Activated CD4-positive, alpha-beta T cell treated with anti-CD3 and anti-CD28 coated beads, Interleukin-2, amount 10 ng/mL, durations not matched to agents 7 days and 5 days (primary cell): ENCODE measurements at regions not wholly inside any gene's neighbourhood (a gene's known extent, or its start where the extent isn't known, plus 50 kb on each side); places are given as distances from the start of the nearest gene placed in this dataset. TPM values are rescaled to one million over a fixed set of nuclear protein-coding genes. Genes with fewer than 3 reads are reported as not detected.

Source experiments
- CTCF ChIA-PET: fragments of 350-600 bp; sonication (Branson Sonifier 250); formaldehyde crosslinking; loops from one replicate; lab custom pipeline; 2021; ENCODE audit warnings: antibody characterized with exemption; lab: Charles Lee
- POLR2A ChIA-PET: fragments of 350-600 bp; sonication (Branson Sonifier 250); formaldehyde crosslinking; loops from one replicate; lab custom pipeline; 2021; ENCODE audit warnings: antibody characterized with exemption; lab: Charles Lee
- DNase-seq: peaks from one replicate; pipeline ENCODE4 v3.0.0-alpha.2; 2020
- H3K27ac Mint-ChIP-seq: one replicate; pipeline ENCODE4 v1.8.0; 2021; ENCODE audit warnings: mild to moderate bottlenecking, moderate library complexity, mixed read lengths
- H3K27me3 Mint-ChIP-seq: one replicate; pipeline ENCODE4 v1.8.0; 2021; ENCODE audit warnings: mixed read lengths
- H3K36me3 Mint-ChIP-seq: one replicate; pipeline ENCODE4 v1.8.0; 2021; ENCODE audit warnings: low read depth, mixed read lengths
- H3K4me1 Mint-ChIP-seq: one replicate; pipeline ENCODE4 v1.8.0; 2021; ENCODE audit warnings: mixed read lengths
- H3K4me3 Mint-ChIP-seq: one replicate; pipeline ENCODE4 v1.8.0; 2021; ENCODE audit warnings: mild to moderate bottlenecking, moderate library complexity, mixed read lengths
- H3K9me3 Mint-ChIP-seq: one replicate; pipeline ENCODE4 v1.8.0; 2021; ENCODE audit warnings: mixed read lengths
- microRNA-seq: library from miRNA; unstranded; fragments of <30 nt; microRNA quantifications from one replicate; pipeline ENCODE4 v1.2.0, GENCODE V29; 2021; ENCODE audit warnings: borderline microRNAs expressed, borderline replicate concordance

GRCh38 chr4:182177166-182177565, 66.0 kb upstream of the TENM3 start:
- DNase-seq, result no peak
- ChIA-PET POLR2A (no interaction called here), CTCF (no interaction called here)
- Mint-ChIP-seq H3K9me3 (no peaks in the 10 kb centered on the region), H3K27me3 (no peaks in the 10 kb centered on the region), H3K4me1 (no peaks in the 10 kb centered on the region), H3K36me3 (no peaks in the 10 kb centered on the region), H3K4me3 (no peak overlapping the region), H3K27ac (no peak overlapping the region)

GRCh38 chr4:182179105-182179504, 64.1 kb upstream of the TENM3 start:
- CTCF ChIA-PET, result no interaction called here
- DNase-seq, result no peak
- no peaks in the 10 kb centered on the region for H3K9me3 Mint-ChIP-seq
- POLR2A ChIA-PET, result no interaction called here
- no peaks in the 10 kb centered on the region for H3K4me1 Mint-ChIP-seq
- H3K27me3 Mint-ChIP-seq, result no peaks in the 10 kb centered on the region
- H3K27ac Mint-ChIP-seq, result no peak overlapping the region
- H3K4me3 Mint-ChIP-seq, result no peak overlapping the region
- H3K36me3 Mint-ChIP-seq, result no peaks in the 10 kb centered on the region

- ChIA-PET CTCF (no interaction called here), POLR2A (no interaction called here)
- Mint-ChIP-seq H3K27ac (no peak overlapping the region), H3K9me3 (no peaks in the 10 kb centered on the region), H3K4me3 (no peak overlapping the region), H3K4me1 (no peaks in the 10 kb centered on the region), H3K27me3 (no peaks in the 10 kb centered on the region), H3K36me3 (no peaks in the 10 kb centered on the region)
- DNase-seq, result no peak
Observed at GRCh38 chr4:182179751-182180150, 63.5 kb upstream of the TENM3 start.

- no peak overlapping the region for H3K4me3 Mint-ChIP-seq
- ChIA-PET CTCF (interaction anchor here (1.6 kb wide), 1 partner anchor 12 kb away, joined by 4 read pairs; no protein-coding TSS in a partner anchor), POLR2A (no interaction called here)
- no peaks in the 10 kb centered on the region for H3K27me3 Mint-ChIP-seq
- no peaks in the 10 kb centered on the region for H3K9me3 Mint-ChIP-seq
- no peak for DNase-seq
- no peaks in the 10 kb centered on the region for H3K36me3 Mint-ChIP-seq
- no peak overlapping the region for H3K27ac Mint-ChIP-seq
- H3K4me1 Mint-ChIP-seq, result no peaks in the 10 kb centered on the region
Observed at GRCh38 chr4:182185491-182185890, 57.7 kb upstream of the TENM3 start.

- Mint-ChIP-seq H3K4me1 (no peaks in the 10 kb centered on the region), H3K9me3 (no peaks in the 10 kb centered on the region), H3K36me3 (no peaks in the 10 kb centered on the region), H3K27me3 (no peaks in the 10 kb centered on the region), H3K27ac (no peak overlapping the region), H3K4me3 (no peak overlapping the region)
- ChIA-PET CTCF (no interaction called here), POLR2A (no interaction called here)
- no peak for DNase-seq
Observed at GRCh38 chr4:182187674-182188073, 55.5 kb upstream of the TENM3 start.

GRCh38 chr4:182188622-182189021, 54.6 kb upstream of the TENM3 start:
- H3K27ac Mint-ChIP-seq, result no peak overlapping the region
- ChIA-PET POLR2A (no interaction called here), CTCF (no interaction called here)
- no peak for DNase-seq
- H3K36me3 Mint-ChIP-seq, result no peaks in the 10 kb centered on the region
- no peaks in the 10 kb centered on the region for H3K9me3 Mint-ChIP-seq
- H3K27me3 Mint-ChIP-seq, result no peaks in the 10 kb centered on the region
- H3K4me3 Mint-ChIP-seq, result no peak overlapping the region
- H3K4me1 Mint-ChIP-seq, result no peaks in the 10 kb centered on the region

GRCh38 chr4:182189103-182189878, 53.9 kb upstream of the TENM3 start:
- H3K36me3 Mint-ChIP-seq, result no peaks in the 10 kb centered on the region
- DNase-seq, result no peak
- no peaks in the 10 kb centered on the region for H3K9me3 Mint-ChIP-seq
- H3K4me1 Mint-ChIP-seq, result no peaks in the 10 kb centered on the region
- H3K27me3 Mint-ChIP-seq, result no peaks in the 10 kb centered on the region
- ChIA-PET POLR2A (no interaction called here), CTCF (no interaction called here)
- H3K27ac Mint-ChIP-seq, result no peak overlapping the region
- no peak overlapping the region for H3K4me3 Mint-ChIP-seq

GRCh38 chr4:182190306-182190705, 52.9 kb upstream of the TENM3 start:
- ChIA-PET CTCF (interaction anchor here (1.1 kb wide), 1 partner anchor 17 kb away, joined by 4 read pairs; no protein-coding TSS in a partner anchor), POLR2A (no interaction called here)
- Mint-ChIP-seq H3K4me1 (no peaks in the 10 kb centered on the region), H3K9me3 (no peaks in the 10 kb centered on the region), H3K36me3 (no peaks in the 10 kb centered on the region), H3K27ac (no peak overlapping the region), H3K4me3 (no peak overlapping the region), H3K27me3 (no peaks in the 10 kb centered on the region)
- DNase-seq, result no peak

GRCh38 chr4:182192511-182193181, 50.6 kb upstream of the TENM3 start:
- Mint-ChIP-seq H3K4me1 (no peaks in the 10 kb centered on the region), H3K4me3 (no peak overlapping the region), H3K27me3 (no peaks in the 10 kb centered on the region), H3K9me3 (no peaks in the 10 kb centered on the region), H3K36me3 (no peaks in the 10 kb centered on the region), H3K27ac (no peak overlapping the region)
- CTCF ChIA-PET, result no interaction called here
- no peak for DNase-seq
- POLR2A ChIA-PET, result no interaction called here

GRCh38 chr4:182193311-182193710, 49.9 kb upstream of the TENM3 start:
- Mint-ChIP-seq H3K36me3 (no peaks in the 10 kb centered on the region), H3K4me3 (no peak overlapping the region), H3K27me3 (no peaks in the 10 kb centered on the region), H3K27ac (no peak overlapping the region), H3K9me3 (no peaks in the 10 kb centered on the region), H3K4me1 (no peaks in the 10 kb centered on the region)
- POLR2A ChIA-PET, result no interaction called here
- no peak for DNase-seq
- CTCF ChIA-PET, result no interaction called here

Small RNAs in the stretch of these regions (microRNA-seq; reads per million reads assigned to microRNA genes)
- gene MIR1305, result not detected
